Esophagus (tissue), 2 donors: ENCODE measurements at regions not wholly inside any gene's neighbourhood (a gene's known extent, or its start where the extent isn't known, plus 50 kb on each side); places are given as distances from the start of the nearest gene placed in this dataset.

Experiments used
- H3K27ac ChIP-seq, 2 donors: one replicate each; pipeline ENCODE4 v1.5.1; 2013; ENCODE audit warnings: low read depth in 2 of 2, mild to moderate bottlenecking in 2 of 2, inconsistent platforms in 1 of 2, low read length in 1 of 2, moderate library complexity in 1 of 2
- H3K27me3 ChIP-seq, 2 donors: one replicate each; pipeline ENCODE4 v1.6.1; 2013; ENCODE audit warnings: low read length in 2 of 2, control low read depth in 1 of 2, mild to moderate bottlenecking in 1 of 2; ENCODE audit not compliant: insufficient read depth in 2 of 2, control insufficient read depth in 1 of 2
- H3K36me3 ChIP-seq, 2 donors: one replicate each; pipeline ENCODE4 v1.6.1; 2013; ENCODE audit warnings: low read length in 1 of 2; ENCODE audit not compliant: control insufficient read depth in 2 of 2, insufficient read depth in 2 of 2
- H3K4me1 ChIP-seq, 2 donors: one replicate each; pipeline ENCODE4 v1.6.1; 2013; ENCODE audit warnings: low read length in 1 of 2; ENCODE audit not compliant: control insufficient read depth in 2 of 2, insufficient read depth in 2 of 2
- H3K4me3 ChIP-seq, 2 donors: one replicate each; pipeline ENCODE4 v1.5.1; 2013; ENCODE audit warnings: low read length in 2 of 2, mild to moderate bottlenecking in 2 of 2, low read depth in 1 of 2, moderate library complexity in 1 of 2
- H3K9me3 ChIP-seq, 2 donors: one replicate each; pipeline ENCODE4 v1.6.1; 2013; ENCODE audit warnings: mild to moderate bottlenecking in 2 of 2, low read depth in 1 of 2, low read length in 1 of 2, moderate library complexity in 1 of 2; ENCODE audit not compliant: control insufficient read depth in 2 of 2, insufficient read depth in 1 of 2
- WGBS, 2 donors: extraction: QIAGEN DNeasy Blood & Tissue Kit; methylation state at CpG; one replicate each; pipeline ENCODE4 v1.1.7; 2013; 5-methylcytosine and 5-hydroxymethylcytosine counted together
- donor health status: healthy with polysubstance abuse.
- donor health status: Bipolar disorder and iron deficiency.

DNA sequence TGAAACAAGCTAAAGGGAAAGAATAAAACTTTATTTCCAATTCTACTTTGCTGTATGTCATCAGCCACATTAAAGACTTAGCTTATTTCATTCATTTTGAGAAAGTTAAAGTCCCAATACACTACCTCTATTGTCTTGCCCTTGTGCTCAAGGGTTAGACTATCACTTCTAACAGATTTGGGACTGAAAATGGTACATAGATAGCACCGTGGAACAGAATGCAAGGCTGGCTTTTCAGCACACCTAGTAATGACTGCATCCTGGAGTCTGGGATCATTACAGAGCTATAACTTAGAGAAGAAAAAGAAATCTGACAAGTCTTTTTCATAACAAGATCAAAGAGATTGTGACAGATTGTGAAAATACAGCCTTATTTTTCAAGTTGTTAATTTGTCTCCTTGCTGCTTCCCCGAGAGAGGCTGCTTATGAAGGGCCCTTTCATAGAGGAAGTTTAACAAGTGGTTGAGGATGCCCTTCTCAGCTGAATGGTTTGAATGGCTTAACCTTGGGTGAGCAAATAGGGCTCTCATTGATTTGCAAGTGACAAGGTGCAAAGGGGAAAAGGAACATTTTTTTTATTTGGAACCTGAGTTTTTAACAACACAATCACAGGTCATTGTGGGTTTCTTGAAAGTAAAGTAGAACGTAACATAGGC is 371.8 kb downstream of the EPHA4 start:
- Histone ChIP-seq H3K27ac (no peak overlapping the region), H3K9me3 (no peaks in the 10 kb centered on the region), H3K27me3 (no peaks in the 10 kb centered on the region), H3K36me3 (no peaks in the 10 kb centered on the region), H3K4me1 (no peaks in the 10 kb centered on the region), H3K4me3 (no peak overlapping the region)
- 70 to 75% methylated on average over 3 of the region's 3 CpGs for WGBS, 2 donors

DNA sequence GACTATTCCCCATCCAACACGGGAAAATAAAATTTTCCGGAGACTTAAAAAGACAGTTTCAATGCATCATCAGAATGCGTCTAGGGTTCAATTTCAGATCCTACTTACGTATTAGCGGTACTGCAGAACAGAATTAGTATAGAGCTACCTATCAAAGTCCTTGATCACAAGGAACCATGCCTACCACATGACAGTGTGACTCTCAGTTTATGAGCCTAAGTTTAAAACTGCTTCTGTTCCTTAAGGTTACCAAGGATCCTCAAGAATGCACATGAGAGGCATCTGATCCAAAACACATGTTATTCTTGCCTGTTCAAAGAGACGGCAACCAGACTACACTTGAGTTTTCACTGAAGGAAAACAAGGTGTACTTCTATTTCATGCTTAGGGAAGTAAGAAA is 369.7 kb downstream of the EPHA4 start:
- Histone ChIP-seq H3K27ac (no peak overlapping the region), H3K4me1 (no peaks in the 10 kb centered on the region), H3K27me3 (no peaks in the 10 kb centered on the region), H3K9me3 (no peaks in the 10 kb centered on the region), H3K4me3 (no peak overlapping the region), H3K36me3 (no peaks in the 10 kb centered on the region)
- WGBS, 2 donors: 93 to 96% methylated on average over 6 of the region's 6 CpGs

DNA sequence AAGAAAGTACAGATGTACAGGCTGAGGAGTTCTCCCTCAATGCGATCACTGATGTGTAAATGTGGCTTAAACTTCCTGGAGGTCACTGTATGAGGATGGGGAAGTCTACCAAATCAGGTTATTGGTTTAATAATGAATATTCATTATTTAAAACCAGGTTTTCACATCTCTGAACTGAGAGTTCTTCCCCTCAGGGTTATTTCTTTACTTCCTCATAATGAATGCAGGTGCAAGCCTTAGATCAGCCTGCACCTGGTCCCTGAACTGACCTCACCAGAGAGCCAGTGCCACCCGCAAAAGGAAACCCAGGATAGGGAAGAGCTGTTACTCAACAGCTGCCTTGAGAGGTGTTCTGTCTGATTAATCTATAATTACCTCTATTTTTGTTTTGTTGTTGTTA is 369.0 kb downstream of the EPHA4 start:
- no peaks in the 10 kb centered on the region for H3K9me3 ChIP-seq
- 78 to 83% methylated on average over 2 of the region's 2 CpGs for WGBS, 2 donors
- no peak overlapping the region for H3K4me3 ChIP-seq
- H3K36me3 ChIP-seq: no peaks in the 10 kb centered on the region
- H3K27me3 ChIP-seq: no peaks in the 10 kb centered on the region
- no peaks in the 10 kb centered on the region for H3K4me1 ChIP-seq
- H3K27ac ChIP-seq: no peak overlapping the region

DNA sequence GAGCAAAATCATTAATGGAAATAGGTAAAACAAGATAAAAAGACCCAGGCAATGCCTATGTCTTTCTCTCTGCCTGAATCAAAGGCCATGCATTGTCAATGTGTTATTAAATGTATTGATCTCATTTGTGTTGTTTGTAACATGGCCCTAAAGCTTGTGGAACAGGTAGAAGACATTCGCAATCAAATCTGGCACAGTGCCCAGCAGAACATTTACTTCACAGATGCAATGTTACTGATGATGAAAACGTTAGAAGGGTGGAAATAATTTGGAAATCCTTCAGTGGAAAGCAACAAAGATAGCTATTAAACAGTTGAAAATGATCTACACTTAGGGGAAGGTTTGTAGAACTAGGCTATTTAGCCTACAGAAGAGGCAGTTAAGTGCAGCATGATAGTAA is 368.2 kb downstream of the EPHA4 start:
- WGBS, 2 donors: 30% methylated on average over 2 of the region's 2 CpGs
- H3K4me1 ChIP-seq: no peaks in the 10 kb centered on the region
- no peaks in the 10 kb centered on the region for H3K9me3 ChIP-seq
- no peaks in the 10 kb centered on the region for H3K27me3 ChIP-seq
- no peak overlapping the region for H3K27ac ChIP-seq
- H3K4me3 ChIP-seq: no peak overlapping the region
- no peaks in the 10 kb centered on the region for H3K36me3 ChIP-seq

DNA sequence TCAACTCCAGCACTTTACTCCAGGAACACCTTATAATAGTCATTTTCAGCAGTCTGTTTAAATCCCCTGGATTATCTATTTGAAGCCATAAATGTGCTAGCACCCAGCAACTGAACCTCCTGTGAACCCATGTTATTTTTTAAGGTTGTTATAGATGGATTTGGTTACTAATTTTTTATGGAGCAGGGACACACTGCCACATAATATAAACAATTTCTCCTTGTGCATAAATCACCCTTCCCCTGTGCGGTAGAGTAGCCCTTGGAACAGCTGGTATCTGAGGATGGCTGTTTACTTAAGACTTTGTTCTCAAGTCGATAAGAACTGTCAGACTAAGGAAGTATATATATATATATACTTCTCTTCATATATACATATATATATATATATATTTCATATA is 367.4 kb downstream of the EPHA4 start:
- Histone ChIP-seq H3K4me1 (no peaks in the 10 kb centered on the region), H3K4me3 (no peak overlapping the region), H3K27ac (no peak overlapping the region), H3K9me3 (no peaks in the 10 kb centered on the region), H3K27me3 (no peaks in the 10 kb centered on the region), H3K36me3 (no peaks in the 10 kb centered on the region)
- WGBS, 2 donors: 31 to 49% methylated on average over 2 of the region's 2 CpGs

DNA sequence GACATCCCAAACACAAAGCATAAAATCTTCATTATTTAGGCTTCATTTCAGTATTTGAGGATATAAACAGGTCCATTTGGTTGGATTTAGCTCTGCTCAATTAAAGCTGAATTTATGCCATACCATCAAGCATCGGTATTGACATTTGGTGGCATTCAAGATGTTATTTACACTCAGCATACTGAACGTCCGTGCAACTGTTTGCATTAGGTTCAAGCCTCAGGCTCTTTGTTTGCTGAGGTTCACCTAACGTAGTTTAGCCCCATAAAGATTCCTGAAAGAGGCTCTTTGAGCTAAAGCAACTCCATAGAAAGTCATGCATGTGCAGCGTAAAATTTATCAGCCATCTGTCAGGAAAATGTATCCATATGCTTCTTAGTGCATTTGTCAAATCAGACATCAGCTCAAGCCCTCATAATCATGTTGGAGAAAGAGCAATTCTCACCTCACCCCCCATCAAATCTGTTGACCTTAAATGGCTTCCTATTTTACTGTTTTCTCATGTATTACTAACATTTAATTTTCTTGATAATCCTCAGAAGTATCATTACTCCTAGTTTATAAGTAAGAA is 366.9 kb downstream of the EPHA4 start:
- no peaks in the 10 kb centered on the region for H3K9me3 ChIP-seq
- H3K4me1 ChIP-seq: no peaks in the 10 kb centered on the region
- no peak overlapping the region for H3K4me3 ChIP-seq
- H3K36me3 ChIP-seq: no peaks in the 10 kb centered on the region
- 46 to 58% methylated on average over 5 of the region's 5 CpGs for WGBS, 2 donors
- H3K27me3 ChIP-seq: no peaks in the 10 kb centered on the region
- no peak overlapping the region for H3K27ac ChIP-seq

DNA sequence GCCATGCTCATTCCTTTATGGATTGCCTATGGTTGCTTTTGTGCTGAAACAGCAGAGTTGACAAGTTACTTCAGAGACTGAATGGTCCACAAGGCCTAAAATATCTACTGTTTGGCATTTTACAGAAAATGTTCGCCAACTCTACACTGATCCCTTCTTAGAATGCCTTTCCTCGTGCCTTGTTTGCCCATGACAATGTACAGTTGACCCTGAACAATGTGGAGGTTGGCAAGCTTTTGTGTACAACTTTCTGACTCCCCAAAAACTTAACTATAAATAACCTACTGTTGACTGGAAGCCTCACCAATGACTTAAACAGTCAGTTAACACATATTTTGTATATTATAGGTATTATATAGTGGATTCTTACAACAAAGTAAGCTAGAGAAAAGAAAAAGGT is 361.4 kb downstream of the EPHA4 start:
- 77 to 83% methylated on average over 2 of the region's 2 CpGs for WGBS, 2 donors
- H3K27me3 ChIP-seq: no peaks in the 10 kb centered on the region

DNA sequence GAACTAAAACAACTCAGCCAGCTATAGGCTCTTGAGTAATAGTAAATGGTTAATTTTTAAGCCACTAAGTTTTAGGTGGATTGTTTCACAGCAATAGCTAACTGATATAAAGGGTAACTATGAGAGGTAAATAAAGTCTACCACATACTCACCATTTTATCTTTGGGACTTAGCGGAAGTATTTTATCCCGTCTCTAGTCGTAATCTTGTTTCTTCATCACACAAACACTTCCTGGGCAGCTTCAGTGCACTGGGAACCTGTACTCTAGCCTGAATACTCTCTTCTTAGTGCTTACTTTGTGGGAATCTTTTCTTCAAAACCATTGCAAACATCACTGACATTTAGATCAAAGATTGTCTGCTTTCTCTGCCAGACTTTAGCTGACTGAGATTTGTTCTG is 360.5 kb downstream of the EPHA4 start:
- no peak overlapping the region for H3K27ac ChIP-seq

More for the DNA sequence above, 361.4 kb downstream of the EPHA4 start:
- H3K27ac ChIP-seq: no peak overlapping the region
- no peak overlapping the region for H3K4me3 ChIP-seq
- H3K9me3 ChIP-seq: peaks cover 0 to 2% of the 10 kb centered on the region in 2 donors
- no peaks in the 10 kb centered on the region for H3K36me3 ChIP-seq
- no peaks in the 10 kb centered on the region for H3K4me1 ChIP-seq

DNA sequence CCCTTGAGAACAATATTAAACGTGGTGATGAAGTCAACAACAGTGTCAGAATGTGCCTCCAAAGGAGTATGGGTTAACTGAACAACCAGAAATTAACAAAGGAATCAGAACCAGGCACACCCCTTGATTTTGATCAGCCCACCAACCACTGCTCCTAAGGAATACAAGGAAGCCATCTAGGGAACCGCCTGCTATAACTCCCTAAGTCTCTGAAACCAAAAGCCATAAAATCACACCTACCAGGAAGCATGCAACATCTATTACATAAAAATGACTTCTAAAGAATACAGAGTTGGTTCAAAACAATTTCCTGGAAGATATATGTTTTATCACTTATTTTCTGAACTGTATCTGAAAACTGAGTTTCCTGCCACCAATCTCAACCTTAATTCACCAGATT is 360.0 kb downstream of the EPHA4 start:
- Histone ChIP-seq H3K4me3 (no peak overlapping the region), H3K27ac (no peak overlapping the region), H3K36me3 (no peaks in the 10 kb centered on the region), H3K27me3 (no peaks in the 10 kb centered on the region), H3K4me1 (no peaks in the 10 kb centered on the region), H3K9me3 (peaks cover 0 to 2% of the 10 kb centered on the region in 2 donors)
- 79 to 84% methylated on average over 2 of the region's 2 CpGs for WGBS, 2 donors

More for the DNA sequence above, 360.5 kb downstream of the EPHA4 start:
- 89 to 95% methylated on average over 3 of the region's 3 CpGs for WGBS, 2 donors
- Histone ChIP-seq H3K36me3 (no peaks in the 10 kb centered on the region), H3K27me3 (no peaks in the 10 kb centered on the region), H3K4me3 (no peak overlapping the region), H3K9me3 (peaks cover 0 to 2% of the 10 kb centered on the region in 2 donors), H3K4me1 (no peaks in the 10 kb centered on the region)

DNA sequence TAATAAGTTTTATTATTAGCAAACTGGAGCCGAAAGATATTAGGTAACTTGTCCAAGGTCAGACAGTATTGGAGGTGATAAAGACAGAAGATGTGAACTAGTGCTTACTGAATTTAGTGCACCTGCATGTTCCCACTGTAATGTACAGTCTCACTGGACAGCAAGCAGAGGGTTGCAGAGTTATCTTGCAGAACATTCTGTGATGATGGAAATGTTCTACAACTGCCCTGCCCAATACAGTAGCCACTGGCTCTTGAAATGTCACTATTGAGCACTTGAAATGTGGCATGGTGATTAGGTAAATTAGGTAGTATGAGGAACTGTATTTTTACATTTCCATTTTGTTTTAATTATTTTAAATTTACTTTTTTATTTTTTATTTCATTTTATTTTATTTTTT is 356.6 kb downstream of the EPHA4 start:
- no peaks in the 10 kb centered on the region for H3K27me3 ChIP-seq
- no peak overlapping the region for H3K27ac ChIP-seq
- peaks cover 0 to 2% of the 10 kb centered on the region in 2 donors for H3K9me3 ChIP-seq
- no peaks in the 10 kb centered on the region for H3K4me1 ChIP-seq
- no peak overlapping the region for H3K4me3 ChIP-seq
- H3K36me3 ChIP-seq: no peaks in the 10 kb centered on the region
- WGBS, 2 donors: 69% methylated on average over 1 of the region's 1 CpG
